HG02623 (cell line): ENCODE measurements at regions not wholly inside any gene's neighbourhood (a gene's known extent, or its start where the extent isn't known, plus 50 kb on each side); places are given as distances from the start of the nearest gene placed in this dataset.

Experiments used
- ATAC-seq: cut with Tn5 transposase; IDR thresholded peaks from one replicate; pipeline ENCODE4 v1.9.1; 2021; ENCODE audit warnings: moderate library complexity; ENCODE audit not compliant: unreplicated experiment

DNA sequence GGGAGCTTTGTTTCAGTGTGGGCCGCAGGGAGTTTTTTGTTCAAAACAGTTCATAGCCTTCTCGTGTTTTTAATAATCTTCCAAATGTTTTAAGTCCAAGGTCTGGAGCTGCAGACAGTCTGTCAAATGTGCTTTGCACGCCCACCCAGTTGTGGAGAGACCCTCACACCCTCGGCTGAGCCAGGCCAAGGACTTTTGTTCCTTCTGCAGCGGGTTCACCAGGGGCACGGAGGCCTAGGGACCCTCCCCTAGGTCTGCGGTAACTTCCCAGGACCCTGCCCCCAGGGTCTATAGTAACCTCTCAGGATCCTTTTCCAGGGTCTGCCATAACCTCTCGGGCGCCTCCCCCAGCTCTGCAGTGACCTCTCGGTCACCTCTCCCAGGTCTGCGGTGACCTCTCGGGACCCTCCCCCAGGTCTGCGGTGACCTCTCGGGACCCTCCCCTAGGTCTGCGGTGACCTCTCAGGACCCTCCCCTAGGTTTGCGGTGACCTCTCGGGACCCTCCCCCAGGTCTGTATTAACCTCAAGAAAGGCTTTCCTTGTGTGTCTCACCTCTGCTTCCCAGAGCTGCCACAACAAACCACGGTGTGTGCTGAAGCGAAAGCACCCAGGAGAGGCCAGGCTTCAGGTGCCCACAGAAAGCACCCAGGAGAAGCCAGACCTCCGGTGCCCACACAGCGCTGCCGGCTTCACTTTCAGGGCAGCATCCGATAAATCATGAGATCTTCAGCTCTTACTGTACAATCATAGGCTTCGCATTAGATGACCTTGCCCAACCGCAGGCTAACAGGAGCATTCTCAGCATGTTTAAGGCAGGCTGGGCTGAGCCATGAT is 301.9 kb upstream of the SALL3 start:
- no peak for ATAC-seq

GRCh38 chr18:78678318-78678695 is 301.3 kb upstream of the SALL3 start:
- no peak for ATAC-seq

DNA sequence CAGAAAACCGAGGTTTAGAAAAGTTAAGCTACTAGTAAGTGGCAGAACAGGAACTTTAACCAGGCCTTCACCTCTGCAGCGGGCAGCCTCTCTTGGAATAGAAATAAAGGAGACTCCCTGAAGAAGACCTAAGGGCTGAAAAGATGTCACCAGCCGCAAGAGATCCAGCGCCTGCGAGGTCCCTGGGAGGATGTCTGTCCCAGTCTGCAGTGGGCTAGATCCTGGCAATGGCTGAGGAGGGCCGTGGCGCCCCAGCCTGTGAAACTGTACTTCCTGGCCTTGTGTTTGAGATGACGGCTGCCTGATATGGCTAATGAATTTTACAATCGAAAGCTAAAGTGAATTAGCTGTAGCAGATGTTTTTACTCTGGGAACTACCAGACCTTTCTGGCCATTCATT is 300.6 kb upstream of the SALL3 start:
- no peak for ATAC-seq

DNA sequence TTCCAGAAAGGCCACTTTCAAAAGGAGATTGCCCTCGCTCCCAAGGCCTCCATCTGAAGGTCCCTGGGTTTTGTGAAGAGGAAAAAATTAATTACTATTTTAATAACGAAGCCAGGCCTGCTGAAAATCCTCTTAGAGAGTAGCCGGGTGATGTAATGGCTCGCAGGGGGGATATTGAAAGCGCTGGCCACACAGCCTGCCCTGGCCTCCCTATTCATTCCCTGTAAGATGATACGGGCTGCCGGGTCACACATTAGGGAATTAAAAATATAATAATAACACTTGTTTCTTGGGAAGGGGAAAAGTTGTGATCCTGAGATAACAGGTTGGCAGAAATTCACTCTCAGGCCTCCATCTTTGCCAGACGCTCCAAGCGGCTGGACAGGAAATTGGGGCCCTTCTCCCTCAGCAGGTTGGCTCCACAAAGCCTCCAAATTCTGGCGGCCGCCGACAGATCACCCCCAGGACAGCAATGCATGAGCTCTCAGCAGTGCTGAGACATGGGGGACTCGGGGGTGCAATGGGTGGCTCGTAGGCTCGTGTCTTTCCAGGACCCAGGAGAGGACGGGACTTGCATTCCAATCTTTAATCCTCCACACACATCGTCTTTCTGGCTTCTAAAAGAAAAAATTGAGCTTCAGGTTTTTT is 299.9 kb upstream of the SALL3 start:
- no peak for ATAC-seq

DNA sequence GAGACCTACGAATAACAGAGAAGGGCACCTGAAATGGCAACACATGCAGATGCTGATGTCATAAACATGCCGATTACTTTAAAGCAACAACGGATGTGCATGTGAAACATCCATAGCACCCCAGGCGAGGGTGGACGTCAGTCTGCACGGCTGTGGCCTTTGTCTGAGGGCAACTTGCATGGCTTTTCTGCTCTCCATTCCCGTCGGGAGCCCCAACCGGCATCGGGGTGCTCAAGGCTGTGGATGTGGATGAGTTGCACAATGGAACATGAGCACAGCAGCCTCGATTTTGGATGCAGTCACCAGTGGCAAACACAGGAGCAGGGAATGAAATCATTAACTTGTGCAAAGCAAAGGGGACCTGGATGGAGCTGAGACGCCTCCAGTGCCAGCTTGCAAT is 298.2 kb upstream of the SALL3 start:
- no peak for ATAC-seq

DNA sequence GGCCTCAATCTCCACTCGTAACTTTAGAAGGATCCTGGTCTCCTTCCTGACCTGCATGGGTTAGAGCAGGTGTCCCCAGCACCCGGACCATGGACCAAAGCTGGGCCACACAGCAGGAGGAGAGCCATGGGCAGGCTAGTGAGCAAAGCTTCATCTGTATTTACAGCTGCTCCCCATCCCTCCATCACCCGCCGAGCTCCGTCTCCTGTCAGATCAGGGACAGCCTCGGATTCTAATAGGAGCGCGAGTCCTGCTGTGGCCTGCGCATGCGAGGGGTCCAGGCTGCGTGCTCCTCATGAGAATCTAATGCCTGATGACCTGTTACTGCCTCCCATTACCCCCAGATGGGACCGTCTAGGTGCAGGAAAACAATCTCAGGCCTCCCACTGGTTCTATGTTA is 297.7 kb upstream of the SALL3 start:
- no peak for ATAC-seq

GRCh38 chr18:78682716-78683115 is 296.9 kb upstream of the SALL3 start:
- no peak for ATAC-seq

DNA sequence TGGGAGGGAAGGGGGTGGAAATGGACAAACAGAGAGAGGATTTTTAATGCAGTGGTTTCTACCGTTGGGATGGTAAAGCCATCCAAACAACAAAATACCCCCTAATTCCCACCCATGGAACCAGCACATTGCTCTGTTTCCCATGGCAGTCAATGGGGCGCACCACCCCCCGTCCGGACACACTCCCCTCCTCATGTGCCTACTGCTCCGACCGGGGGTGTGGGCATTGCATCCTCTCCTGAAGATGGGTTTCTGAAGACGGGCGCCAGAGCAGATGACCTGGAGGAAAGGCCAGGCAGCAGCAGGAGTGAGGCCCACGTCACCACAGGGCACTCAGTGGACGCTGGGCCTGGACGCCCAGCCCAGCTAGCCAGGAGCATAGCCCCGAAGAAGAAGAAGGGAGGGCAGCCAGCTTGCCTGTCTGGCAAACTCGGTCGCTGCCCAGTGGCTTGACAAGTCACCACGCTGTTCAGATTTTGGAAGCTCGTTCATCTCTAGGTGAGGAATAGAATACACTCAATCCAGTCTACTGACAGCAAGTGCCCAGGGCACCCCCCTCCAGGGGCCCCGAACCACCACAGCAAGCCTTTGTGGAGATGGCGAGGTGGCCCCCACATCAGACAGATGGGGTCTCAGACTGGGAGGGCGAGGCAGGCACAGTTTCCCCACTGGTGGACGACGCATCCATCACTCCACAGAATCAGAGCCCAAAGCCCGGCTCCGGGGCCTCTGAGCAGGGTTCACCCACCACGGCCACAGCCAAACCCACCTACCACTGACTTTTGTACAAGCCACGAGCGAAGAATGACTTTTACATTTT is 296.2 kb upstream of the SALL3 start:
- no peak for ATAC-seq

- ATAC-seq, result no peak
Measured at GRCh38 chr18:78685250-78685979, 294.2 kb upstream of the SALL3 start.

GRCh38 chr18:78685980-78686530 is 293.6 kb upstream of the SALL3 start:
- no peak for ATAC-seq

GRCh38 chr18:78686976-78687685 is 292.5 kb upstream of the SALL3 start:
- ATAC-seq, result no peak

DNA sequence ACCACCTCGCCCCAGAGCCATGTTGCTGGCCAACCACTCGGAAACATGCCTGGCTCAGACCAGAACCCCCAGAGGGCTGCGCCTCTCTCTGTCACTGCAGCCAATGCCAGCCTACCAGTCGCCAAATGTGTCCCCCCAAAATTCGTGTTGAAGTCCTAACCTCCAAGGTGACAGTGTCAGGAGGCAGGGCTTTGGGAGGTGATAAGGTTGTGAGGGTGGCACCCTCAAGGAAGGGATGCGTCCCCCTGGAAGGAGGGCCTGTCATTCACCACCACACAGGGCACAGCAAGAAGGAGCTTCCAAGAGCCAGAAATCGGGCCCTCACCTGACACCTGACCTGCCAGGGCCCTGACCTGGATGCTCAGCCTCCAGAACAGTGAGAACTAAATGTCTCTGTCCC is 291.9 kb upstream of the SALL3 start:
- no peak for ATAC-seq

DNA sequence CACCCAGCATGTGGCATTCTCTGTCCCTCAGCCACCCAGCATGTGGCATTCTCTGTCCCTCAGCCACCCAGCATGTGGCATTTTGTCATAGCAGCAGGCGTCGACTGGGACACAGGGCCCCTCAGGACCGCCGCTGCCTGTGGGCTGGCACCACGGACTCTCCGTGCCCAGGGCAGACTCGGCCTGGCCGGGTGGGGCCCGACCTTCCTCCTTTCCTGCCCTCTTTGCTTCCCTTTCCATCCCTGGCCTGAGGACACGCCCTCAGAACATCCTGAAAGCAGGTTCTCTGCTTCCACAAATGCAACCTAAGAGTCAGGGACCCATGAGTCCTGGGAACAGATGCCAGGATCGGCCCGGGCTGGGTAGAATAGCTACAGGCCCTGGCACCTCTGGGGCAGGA is 291.4 kb upstream of the SALL3 start:
- no peak for ATAC-seq

DNA sequence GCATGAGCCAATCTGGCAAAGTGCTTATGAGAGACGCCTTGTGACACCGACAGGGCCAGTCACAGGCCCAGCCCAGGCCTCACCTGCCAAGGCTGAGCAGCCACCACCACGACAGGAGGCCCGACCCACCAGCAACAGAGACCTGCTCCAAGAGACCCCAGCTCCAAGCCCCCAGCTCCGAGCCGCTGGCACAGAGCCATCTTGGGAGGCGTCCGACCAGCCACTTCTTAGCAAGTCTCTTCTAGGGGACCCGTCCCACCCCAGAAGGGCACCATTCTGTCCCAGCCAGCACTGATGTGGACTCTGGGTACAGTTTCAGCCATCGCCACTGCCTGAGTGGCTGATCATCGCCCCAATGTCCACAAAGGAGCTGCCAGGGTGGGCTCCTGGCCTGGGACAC is 290.7 kb upstream of the SALL3 start:
- no peak for ATAC-seq

GRCh38 chr18:78689606-78690005 is 290.0 kb upstream of the SALL3 start:
- ATAC-seq, result no peak

GRCh38 chr18:78692105-78692504 is 287.5 kb upstream of the SALL3 start:
- ATAC-seq, result no peak

DNA sequence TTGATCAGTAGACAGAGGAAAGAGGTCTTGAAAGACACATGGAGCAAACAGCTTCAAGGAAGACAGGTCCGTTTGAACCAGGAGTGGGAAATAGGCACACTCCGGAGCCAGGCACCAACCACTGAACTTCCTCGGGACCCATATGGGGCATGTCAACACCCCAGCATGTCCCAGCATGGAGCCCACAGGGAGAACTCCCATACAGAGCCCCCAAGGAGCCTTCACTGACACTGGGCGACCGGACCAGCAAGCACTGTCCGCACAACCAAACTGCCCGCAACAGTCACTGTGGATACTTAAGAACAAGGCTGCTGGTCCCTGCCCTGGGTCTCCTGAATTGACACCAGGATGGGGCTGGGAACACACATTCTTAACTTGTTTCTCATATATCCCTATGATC is 286.2 kb upstream of the SALL3 start:
- ATAC-seq, result no peak

- no peak for ATAC-seq
Measured at GRCh38 chr18:78696698-78697435, 282.8 kb upstream of the SALL3 start.

- no peak for ATAC-seq
Measured at GRCh38 chr18:78697446-78697845, 282.2 kb upstream of the SALL3 start.

DNA sequence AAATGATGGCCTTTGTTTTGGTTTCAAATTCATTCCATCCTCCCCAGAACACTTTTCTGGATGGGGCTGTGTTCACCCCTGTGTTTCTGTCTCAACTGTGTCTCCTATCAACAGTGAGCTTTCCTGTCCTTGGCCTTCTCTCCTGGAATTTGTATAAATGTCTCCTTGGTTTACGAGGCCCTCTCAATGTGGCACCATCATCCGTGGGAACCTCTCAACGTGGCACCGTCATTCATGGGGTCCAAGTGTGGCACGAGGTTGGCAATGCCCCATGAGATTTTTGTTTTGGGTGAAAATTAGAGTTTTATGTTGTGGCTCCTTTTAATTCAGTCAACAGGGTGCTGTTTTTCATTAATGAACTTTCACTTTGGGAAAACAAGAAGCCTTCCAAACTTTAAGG is 280.7 kb upstream of the SALL3 start:
- no peak for ATAC-seq
